Right ventricle myocardium superior (tissue), 1 donor: ENCODE measurements at regions not wholly inside any gene's neighbourhood (a gene's known extent, or its start where the extent isn't known, plus 50 kb on each side); places are given as distances from the start of the nearest gene placed in this dataset.
"Not testable (repeated sequence)": the region's sequence is repeated elsewhere in the genome, so short reads cannot be mapped to it uniquely, and the experiment has no call there.

Experiments used
- ATAC-seq: fragments of 200-7000 bp; cut with Tn5 transposase; one replicate; pipeline ENCODE4 v1.9.1; 2020; ENCODE audit warnings: mild to moderate bottlenecking; ENCODE audit not compliant: poor library complexity
- DNase-seq: peaks from one replicate; pipeline ENCODE4 v3.0.0-alpha.2; 2020
- intact Hi-C: fragments of 100-400 bp; cut with DNase I; formaldehyde crosslinking; loops from one replicate; pipeline ENCODE4 v1.11.2; 2022
- donor health status: DM: no; HTN: yes; CAD: no; lungs with severe emphysema.

DNA sequence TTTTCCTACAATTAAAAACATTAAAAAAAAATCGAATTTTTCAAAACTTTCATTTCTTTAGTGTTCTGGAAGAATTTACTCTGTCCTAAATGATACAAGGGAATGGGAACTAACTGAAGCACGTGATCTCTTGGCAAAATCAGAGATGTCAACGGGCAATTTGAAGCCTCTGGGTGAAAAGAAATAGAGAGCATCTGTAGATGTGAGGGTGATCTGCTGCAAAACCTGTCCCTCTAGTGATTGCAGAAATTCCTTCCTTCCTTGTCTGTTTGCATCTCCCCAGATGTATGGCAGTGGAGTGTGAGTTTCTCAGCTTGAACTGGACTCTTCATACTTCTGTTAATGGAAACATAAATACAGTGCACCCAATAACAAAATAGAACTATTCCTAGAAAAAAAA, 100.5 kb upstream of the S1PR1 start:
- ATAC-seq, result peak; percentile 31

DNA sequence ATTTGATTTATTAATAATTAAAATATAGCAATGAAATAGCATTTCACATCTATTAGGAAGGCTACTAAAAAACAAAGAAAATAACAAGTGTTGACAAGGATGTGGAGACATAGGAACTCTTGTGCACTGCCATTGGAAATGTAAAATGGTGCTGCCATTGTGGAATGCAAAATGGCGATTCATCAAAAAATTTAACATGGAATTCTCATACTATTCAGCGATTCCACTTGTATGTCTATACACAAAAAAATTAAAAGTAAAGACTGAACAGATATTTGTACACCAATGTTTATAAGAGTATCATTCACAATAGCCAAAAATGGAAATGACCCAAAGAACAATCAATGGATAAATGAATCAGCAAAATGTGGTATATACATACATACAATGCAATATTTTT, 101.3 kb upstream of the S1PR1 start:
- no peak for ATAC-seq
- intact Hi-C loops, result loop anchor here (10.0 kb wide), 1 partner anchor 149 kb away; no protein-coding TSS in a partner anchor
- no peak for DNase-seq

More for the DNA sequence above, 100.5 kb upstream of the S1PR1 start:
- DNase-seq, result no peak
- intact Hi-C loops, result loop anchor here (10.0 kb wide), 1 partner anchor 149 kb away; no protein-coding TSS in a partner anchor

GRCh38 chr1:101131239-101131843, 105.5 kb upstream of the S1PR1 start:
- intact Hi-C loops, result loop anchor here (10.0 kb wide), 1 partner anchor 153 kb away; no protein-coding TSS in a partner anchor
- ATAC-seq (no peak), DNase-seq (no peak)

DNA sequence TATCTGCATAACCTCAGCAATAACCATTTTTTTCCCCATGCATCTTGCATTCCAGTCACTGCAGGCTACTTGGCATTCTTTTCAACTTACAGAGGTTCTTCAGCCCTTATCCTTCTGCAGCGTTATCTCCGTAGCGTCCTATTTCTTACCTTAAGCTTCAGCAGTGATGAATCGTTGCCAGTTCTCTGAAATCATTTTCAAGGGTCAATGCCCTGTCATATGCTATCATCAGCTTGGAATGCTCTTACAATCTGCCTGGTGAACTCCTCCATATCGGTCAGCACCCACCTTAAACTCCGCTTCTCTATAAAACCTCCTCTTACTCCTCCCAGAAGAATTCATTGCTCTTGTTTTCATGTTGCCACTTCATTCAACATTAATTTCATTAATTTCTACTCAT, 105.1 kb upstream of the DPH5 start:
- intact Hi-C loops, result loop anchor here (10.0 kb wide), 1 partner anchor 154 kb away; no protein-coding TSS in a partner anchor
- ATAC-seq (no peak), DNase-seq (no peak)

DNA sequence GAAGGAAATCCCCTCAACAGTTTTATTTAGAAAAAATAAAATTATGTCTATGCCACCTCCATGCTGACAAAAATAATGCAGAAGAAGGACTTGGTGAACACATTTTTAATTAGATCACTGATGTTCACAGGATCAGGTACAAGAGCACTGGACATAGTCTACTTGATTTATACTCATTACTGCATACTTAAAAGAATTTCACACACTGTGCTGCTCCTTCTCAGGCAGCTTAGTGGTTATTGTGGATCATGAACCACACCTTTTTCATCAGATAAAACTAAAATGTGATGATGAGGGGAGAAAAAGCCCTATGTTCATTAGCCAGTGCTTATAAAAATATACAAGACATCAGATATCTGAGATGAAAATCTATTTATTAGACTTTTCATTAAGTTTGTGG, 103.3 kb upstream of the DPH5 start:
- ATAC-seq (no peak), DNase-seq (no peak)
- intact Hi-C loops, result no loop called here

- intact Hi-C loops, result no loop called here
- ATAC-seq, result no peak
Measured at GRCh38 chr1:101128211-101128727, 102.7 kb upstream of the DPH5 start.

DNA sequence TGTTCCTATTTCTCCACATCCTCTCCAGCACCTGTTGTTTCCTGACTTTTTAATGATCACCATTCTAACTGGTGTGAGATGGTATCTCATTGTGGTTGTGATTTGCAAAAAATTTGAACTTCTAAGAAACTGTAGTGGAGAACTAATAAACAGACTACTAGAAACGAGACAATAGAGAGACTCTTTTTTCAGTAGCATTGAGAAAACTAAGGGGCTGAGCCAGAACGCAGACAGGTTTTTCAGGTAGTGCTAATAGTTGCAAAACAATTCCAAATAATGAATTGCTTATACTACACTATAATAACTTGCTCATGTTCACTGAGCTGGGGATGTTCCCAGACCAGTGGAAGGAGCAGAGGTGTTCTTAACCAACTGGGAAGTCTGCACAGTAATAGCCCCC, 98.8 kb upstream of the DPH5 start:
- DNase-seq (no peak), ATAC-seq (no peak)
- intact Hi-C loops, result no loop called here

More at GRCh38 chr1:101128211-101128727, 102.7 kb upstream of the DPH5 start:
- DNase-seq, result no peak

- intact Hi-C loops, ATAC-seq, DNase-seq: not testable (repeated sequence)
Measured at GRCh38 chr1:101123904-101124303, 98.3 kb upstream of the DPH5 start.

GRCh38 chr1:101122452-101123166, 97.0 kb upstream of the DPH5 start:
- ATAC-seq, result no peak
- intact Hi-C loops, result no loop called here
- no peak for DNase-seq

DNA sequence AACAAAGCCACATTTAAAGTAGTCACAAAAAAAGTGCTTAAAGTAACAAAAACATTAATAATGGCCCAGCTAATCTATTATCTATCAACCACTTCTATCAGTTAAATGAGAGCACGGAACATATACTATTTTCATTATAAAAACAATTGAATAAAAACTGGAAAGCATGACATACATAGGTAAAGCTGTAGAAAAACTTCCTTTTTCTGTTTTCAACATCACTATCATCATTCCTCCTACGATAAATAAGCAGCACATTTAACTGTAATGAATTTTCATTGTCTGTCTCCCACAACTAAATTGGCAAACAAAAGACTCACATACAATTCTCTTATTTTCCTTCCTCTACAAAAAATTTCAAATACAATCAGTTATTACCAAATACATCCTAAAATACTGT, 96.4 kb upstream of the DPH5 start:
- intact Hi-C loops, result no loop called here
- DNase-seq (no peak), ATAC-seq (no peak)

- intact Hi-C loops, result no loop called here
- no peak for DNase-seq
- no peak for ATAC-seq
Measured at GRCh38 chr1:101121504-101121903, 95.9 kb upstream of the DPH5 start.

DNA sequence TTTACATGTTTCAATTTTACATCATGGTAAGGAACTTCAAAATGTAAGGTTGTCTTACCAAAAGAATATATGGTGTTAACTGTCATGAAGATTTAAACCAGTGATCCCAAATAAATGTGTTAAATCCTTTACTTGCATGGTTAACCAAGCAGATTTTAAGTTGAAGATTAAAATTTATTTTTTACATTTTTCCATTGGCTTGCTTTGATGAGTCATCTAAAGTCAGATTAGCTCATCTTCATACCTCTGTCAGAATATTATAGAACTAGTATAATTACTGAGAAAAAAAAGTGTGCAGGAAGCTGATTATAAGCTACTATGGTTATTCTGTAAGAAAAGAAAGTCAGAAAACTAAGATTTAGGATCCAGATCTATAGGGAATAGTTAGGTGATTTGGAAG, 95.3 kb upstream of the DPH5 start:
- DNase-seq, result no peak
- intact Hi-C loops, result no loop called here
- no peak for ATAC-seq

GRCh38 chr1:101119289-101119688, 93.7 kb upstream of the DPH5 start:
- intact Hi-C loops, result no loop called here
- no peak for ATAC-seq
- no peak for DNase-seq

GRCh38 chr1:101116006-101116405, 90.4 kb upstream of the DPH5 start:
- intact Hi-C loops, result no loop called here
- DNase-seq, result no peak
- no peak for ATAC-seq

- ATAC-seq, result no peak
- DNase-seq, result no peak
- intact Hi-C loops, result no loop called here
Measured at GRCh38 chr1:101115112-101115511, 89.5 kb upstream of the DPH5 start.

DNA sequence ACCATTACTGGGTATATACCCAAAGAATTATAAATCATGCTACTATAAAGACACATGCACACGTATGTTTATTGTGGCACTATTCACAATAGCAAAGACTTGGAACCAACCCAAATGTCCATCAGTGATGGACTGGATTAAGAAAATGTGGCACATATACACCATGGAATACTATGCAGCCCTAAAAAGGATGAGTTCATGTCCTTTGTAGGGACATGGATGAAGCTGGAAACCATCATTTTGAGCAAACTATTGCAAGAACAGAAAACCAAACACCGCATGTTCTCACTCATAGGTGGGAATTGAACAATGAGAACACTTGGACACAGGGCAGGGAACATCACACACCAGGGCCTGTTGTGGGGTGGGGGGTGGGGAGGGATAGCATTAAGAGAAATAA, 88.5 kb upstream of the DPH5 start:
- intact Hi-C loops, DNase-seq, ATAC-seq: not testable (repeated sequence)

- intact Hi-C loops, result no loop called here
- peak; percentile 69 for DNase-seq
- ATAC-seq, result peak; percentile 69
Measured at GRCh38 chr1:101112051-101112780, 86.6 kb upstream of the DPH5 start.

GRCh38 chr1:101111461-101111860, 85.9 kb upstream of the DPH5 start:
- intact Hi-C loops, result no loop called here
- peak; percentile 33 for ATAC-seq
- DNase-seq, result no peak

- DNase-seq (no peak), ATAC-seq (no peak)
- intact Hi-C loops, result no loop called here
Measured at GRCh38 chr1:101109791-101110190, 84.2 kb upstream of the DPH5 start.
